ENCODE measurements at regions not wholly inside any gene's neighbourhood (a gene's known extent, or its start where the extent isn't known, plus 50 kb on each side); places are given as distances from the start of the nearest gene placed in this dataset.
"Not testable (repeated sequence)": the region's sequence is repeated elsewhere in the genome, so short reads cannot be mapped to it uniquely, and the experiment has no call there.

- no peaks in the 10 kb centered on the region for H3K27me3 ChIP-seq
- no peak for DNase-seq (ENCODE audit: low spot score)
- no peak overlapping the region for H3K4me3 ChIP-seq
- H2AFZ ChIP-seq = no peak overlapping the region
- H3K79me2 ChIP-seq = no peaks in the 10 kb centered on the region
- no peaks in the 10 kb centered on the region for H3K9me3 ChIP-seq (ENCODE audit: low read depth)
- no peak overlapping the region for H3K4me2 ChIP-seq
- no peak for TF ChIP-seq CTCF (IDR thresholded peaks at IDR 0.05; ENCODE audit: poor library complexity)
- no peak for TF ChIP-seq EZH2phosphoT487 (IDR thresholded peaks at IDR 0.05; ENCODE audit: low read depth, severe bottlenecking, unreplicated experiment)
- no peak for TF ChIP-seq EZH2 (IDR thresholded peaks at IDR 0.05; ENCODE audit: borderline replicate concordance)
- no peak overlapping the region for H3K27ac ChIP-seq
- no peaks in the 10 kb centered on the region for H3K36me3 ChIP-seq (replicated peaks; ENCODE audit: insufficient read depth, low read depth)
- no peaks in the 10 kb centered on the region for H3K4me1 ChIP-seq (ENCODE audit: insufficient read depth)
- no peaks in the 10 kb centered on the region for H3K9me2 ChIP-seq (replicated peaks; ENCODE audit: insufficient read depth)
- H4K20me1 ChIP-seq (ENCODE audit: insufficient read depth, poor library complexity, severe bottlenecking) = no peaks in the 10 kb centered on the region
- 44% methylated on average over 1 of the region's 1 CpG for WGBS (ENCODE audit: low lambda C conversion rate, missing lambda C conversion rate)
Measured at GRCh38 chr16:60674241-60674640, 1362.0 kb downstream of the CDH8 start.

GRCh38 chr16:60655514-60656153 lies 1380.6 kb downstream of the CDH8 start:
- WGBS (ENCODE audit: low lambda C conversion rate, missing lambda C conversion rate) = 71% methylated on average over 2 of the region's 2 CpGs
- H3K9me3 ChIP-seq (ENCODE audit: low read depth) = no peaks in the 10 kb centered on the region
- H2AFZ ChIP-seq = no peak overlapping the region
- TF ChIP-seq EZH2phosphoT487 (IDR thresholded peaks at IDR 0.05; ENCODE audit: low read depth, severe bottlenecking, unreplicated experiment) (no peak), EZH2 (IDR thresholded peaks at IDR 0.05; ENCODE audit: borderline replicate concordance) (no peak), CTCF (IDR thresholded peaks at IDR 0.05; ENCODE audit: poor library complexity) (no peak)
- no peaks in the 10 kb centered on the region for H3K9me2 ChIP-seq (replicated peaks; ENCODE audit: insufficient read depth)
- H3K4me1 ChIP-seq (ENCODE audit: insufficient read depth) = no peaks in the 10 kb centered on the region
- H3K27ac ChIP-seq = no peak overlapping the region
- no peaks in the 10 kb centered on the region for H3K27me3 ChIP-seq
- no peaks in the 10 kb centered on the region for H3K36me3 ChIP-seq (replicated peaks; ENCODE audit: insufficient read depth, low read depth)
- no peaks in the 10 kb centered on the region for H3K79me2 ChIP-seq
- H4K20me1 ChIP-seq (ENCODE audit: insufficient read depth, poor library complexity, severe bottlenecking) = no peaks in the 10 kb centered on the region
- H3K4me3 ChIP-seq = no peak overlapping the region
- no peak overlapping the region for H3K4me2 ChIP-seq
- DNase-seq (ENCODE audit: low spot score) = no peak

- no peaks in the 10 kb centered on the region for H3K4me1 ChIP-seq (ENCODE audit: insufficient read depth)
- no peaks in the 10 kb centered on the region for H3K27me3 ChIP-seq
- H3K4me3 ChIP-seq = no peak overlapping the region
- no peak for DNase-seq (ENCODE audit: low spot score)
- H3K36me3 ChIP-seq (replicated peaks; ENCODE audit: insufficient read depth, low read depth) = no peaks in the 10 kb centered on the region
- no peaks in the 10 kb centered on the region for H4K20me1 ChIP-seq (ENCODE audit: insufficient read depth, poor library complexity, severe bottlenecking)
- no peak overlapping the region for H3K4me2 ChIP-seq
- H3K9me3 ChIP-seq (ENCODE audit: low read depth) = no peaks in the 10 kb centered on the region
- no peaks in the 10 kb centered on the region for H3K9me2 ChIP-seq (replicated peaks; ENCODE audit: insufficient read depth)
- TF ChIP-seq EZH2 (IDR thresholded peaks at IDR 0.05; ENCODE audit: borderline replicate concordance) (no peak), CTCF (IDR thresholded peaks at IDR 0.05; ENCODE audit: poor library complexity) (no peak)
- H3K79me2 ChIP-seq = no peaks in the 10 kb centered on the region
- 84% methylated on average over 3 of the region's 3 CpGs for WGBS (ENCODE audit: low lambda C conversion rate, missing lambda C conversion rate)
- no peak overlapping the region for H2AFZ ChIP-seq
- no peak overlapping the region for H3K27ac ChIP-seq
Measured at GRCh38 chr16:60651346-60651745, 1384.9 kb downstream of the CDH8 start.

GRCh38 chr16:60648290-60648689 lies 1387.9 kb downstream of the CDH8 start:
- Histone ChIP-seq H3K9me3 (ENCODE audit: low read depth) (no peaks in the 10 kb centered on the region), H2AFZ (no peak overlapping the region), H3K79me2 (no peaks in the 10 kb centered on the region), H3K4me3 (no peak overlapping the region), H3K27ac (no peak overlapping the region), H3K27me3 (no peaks in the 10 kb centered on the region), H3K36me3 (replicated peaks; ENCODE audit: insufficient read depth, low read depth) (no peaks in the 10 kb centered on the region), H4K20me1 (ENCODE audit: insufficient read depth, poor library complexity, severe bottlenecking) (no peaks in the 10 kb centered on the region), H3K9me2 (replicated peaks; ENCODE audit: insufficient read depth) (no peaks in the 10 kb centered on the region), H3K4me1 (ENCODE audit: insufficient read depth) (no peaks in the 10 kb centered on the region), H3K4me2 (no peak overlapping the region)
- TF ChIP-seq CTCF (IDR thresholded peaks at IDR 0.05; ENCODE audit: poor library complexity) (no peak), EZH2phosphoT487 (IDR thresholded peaks at IDR 0.05; ENCODE audit: low read depth, severe bottlenecking, unreplicated experiment) (no peak), EZH2 (IDR thresholded peaks at IDR 0.05; ENCODE audit: borderline replicate concordance) (no peak)
- no peak for DNase-seq (ENCODE audit: low spot score)

- WGBS (ENCODE audit: low lambda C conversion rate, missing lambda C conversion rate) = 83% methylated on average over 6 of the region's 19 CpGs
- not testable (repeated sequence) for H3K27me3 ChIP-seq; H3K79me2 ChIP-seq; H2AFZ ChIP-seq; H3K9me2 ChIP-seq (replicated peaks; ENCODE audit: insufficient read depth); H3K4me1 ChIP-seq (ENCODE audit: insufficient read depth); H3K4me3 ChIP-seq; H3K36me3 ChIP-seq (replicated peaks; ENCODE audit: insufficient read depth, low read depth); DNase-seq (ENCODE audit: low spot score); H4K20me1 ChIP-seq (ENCODE audit: insufficient read depth, poor library complexity, severe bottlenecking); H3K9me3 ChIP-seq (ENCODE audit: low read depth); H3K4me2 ChIP-seq; H3K27ac ChIP-seq
Measured at GRCh38 chr16:60647388-60647787, 1388.8 kb downstream of the CDH8 start.

Data from hepatocyte (in vitro differentiated cells).